ENCODE measurements at regions not wholly inside any gene's neighbourhood (a gene's known extent, or its start where the extent isn't known, plus 50 kb on each side); places are given as distances from the start of the nearest gene placed in this dataset.

DNA sequence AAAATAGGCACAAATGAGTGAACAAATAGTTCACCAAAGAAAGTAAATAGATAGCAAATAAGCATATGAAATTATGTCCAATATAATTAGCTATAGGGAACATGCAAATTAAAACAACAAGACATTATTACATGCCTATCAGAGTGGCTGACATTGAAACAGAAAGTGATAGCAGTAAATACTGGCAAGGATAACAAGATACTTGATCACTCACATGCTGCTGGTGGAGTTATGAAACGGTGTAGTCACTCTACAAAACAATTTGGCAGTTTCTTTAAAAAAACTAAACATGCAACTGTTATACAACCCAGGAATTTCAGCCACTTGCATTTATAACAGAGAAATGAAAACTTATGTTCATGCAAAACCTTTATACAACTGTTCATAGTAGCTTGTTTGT is 439.2 kb upstream of the ACVR2A start:
- TF ChIP-seq, protein P1, sequence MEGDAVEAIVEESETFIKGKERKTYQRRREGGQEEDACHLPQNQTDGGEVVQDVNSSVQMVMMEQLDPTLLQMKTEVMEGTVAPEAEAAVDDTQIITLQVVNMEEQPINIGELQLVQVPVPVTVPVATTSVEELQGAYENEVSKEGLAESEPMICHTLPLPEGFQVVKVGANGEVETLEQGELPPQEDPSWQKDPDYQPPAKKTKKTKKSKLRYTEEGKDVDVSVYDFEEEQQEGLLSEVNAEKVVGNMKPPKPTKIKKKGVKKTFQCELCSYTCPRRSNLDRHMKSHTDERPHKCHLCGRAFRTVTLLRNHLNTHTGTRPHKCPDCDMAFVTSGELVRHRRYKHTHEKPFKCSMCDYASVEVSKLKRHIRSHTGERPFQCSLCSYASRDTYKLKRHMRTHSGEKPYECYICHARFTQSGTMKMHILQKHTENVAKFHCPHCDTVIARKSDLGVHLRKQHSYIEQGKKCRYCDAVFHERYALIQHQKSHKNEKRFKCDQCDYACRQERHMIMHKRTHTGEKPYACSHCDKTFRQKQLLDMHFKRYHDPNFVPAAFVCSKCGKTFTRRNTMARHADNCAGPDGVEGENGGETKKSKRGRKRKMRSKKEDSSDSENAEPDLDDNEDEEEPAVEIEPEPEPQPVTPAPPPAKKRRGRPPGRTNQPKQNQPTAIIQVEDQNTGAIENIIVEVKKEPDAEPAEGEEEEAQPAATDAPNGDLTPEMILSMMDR (IDR thresholded peaks at IDR 0.05; ENCODE audit: unreplicated experiment in 3 of 3), result no peak
- H3K36me3 Mint-ChIP-seq (ENCODE audit: low read depth), result no peaks in the 10 kb centered on the region
- no peaks in the 10 kb centered on the region for H3K27me3 Mint-ChIP-seq (ENCODE audit: low read depth)
- no peaks in the 10 kb centered on the region for H3K4me1 Mint-ChIP-seq
- no peak overlapping the region for H3K27ac Mint-ChIP-seq
- peaks cover 16% of the 10 kb centered on the region for H3K9me3 Mint-ChIP-seq
- H3K4me3 Mint-ChIP-seq, result no peak overlapping the region

DNA sequence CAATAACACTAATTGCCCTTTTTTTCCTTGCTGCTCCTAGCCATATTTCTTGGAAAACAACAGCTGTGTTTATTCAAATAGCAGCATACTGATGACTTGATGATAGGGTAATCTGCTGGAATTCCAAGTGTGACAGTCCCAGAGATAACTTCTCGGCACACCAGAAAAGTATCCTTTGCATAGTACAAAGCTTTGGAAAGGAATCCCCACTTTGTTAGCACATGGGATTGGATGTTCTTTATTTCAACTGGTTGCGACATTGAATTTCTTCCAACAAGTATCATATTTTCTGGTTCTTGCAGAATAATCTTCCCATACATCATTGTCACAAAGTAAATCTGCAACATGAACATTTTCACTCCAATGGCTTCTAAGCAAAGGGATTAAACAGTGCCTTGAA is 445.8 kb upstream of the ACVR2A start:
- TF ChIP-seq, protein P1 (IDR thresholded peaks at IDR 0.05; ENCODE audit: unreplicated experiment in 3 of 3), result no peak
- peaks cover 3% of the 10 kb centered on the region for H3K9me3 Mint-ChIP-seq
- H3K4me1 Mint-ChIP-seq, result peaks cover 11% of the 10 kb centered on the region
- H3K27me3 Mint-ChIP-seq (ENCODE audit: low read depth), result no peaks in the 10 kb centered on the region
- no peak overlapping the region for H3K4me3 Mint-ChIP-seq
- H3K27ac Mint-ChIP-seq, result peak overlapping the region in 2 of 3 experiments; percentile 16 to 42
- H3K36me3 Mint-ChIP-seq (ENCODE audit: low read depth), result no peaks in the 10 kb centered on the region

GRCh38 chr2:147398301-147398700 is 446.5 kb upstream of the ACVR2A start:
- peaks cover 11% of the 10 kb centered on the region for H3K4me1 Mint-ChIP-seq
- peak overlapping the region in 1 of 3 experiments; percentile 28 for H3K27ac Mint-ChIP-seq
- H3K9me3 Mint-ChIP-seq, result peaks cover 3% of the 10 kb centered on the region
- no peaks in the 10 kb centered on the region for H3K36me3 Mint-ChIP-seq (ENCODE audit: low read depth)
- TF ChIP-seq, protein P1 (IDR thresholded peaks at IDR 0.05; ENCODE audit: unreplicated experiment in 3 of 3), result no peak
- H3K4me3 Mint-ChIP-seq, result no peak overlapping the region
- H3K27me3 Mint-ChIP-seq (ENCODE audit: low read depth), result no peaks in the 10 kb centered on the region

DNA sequence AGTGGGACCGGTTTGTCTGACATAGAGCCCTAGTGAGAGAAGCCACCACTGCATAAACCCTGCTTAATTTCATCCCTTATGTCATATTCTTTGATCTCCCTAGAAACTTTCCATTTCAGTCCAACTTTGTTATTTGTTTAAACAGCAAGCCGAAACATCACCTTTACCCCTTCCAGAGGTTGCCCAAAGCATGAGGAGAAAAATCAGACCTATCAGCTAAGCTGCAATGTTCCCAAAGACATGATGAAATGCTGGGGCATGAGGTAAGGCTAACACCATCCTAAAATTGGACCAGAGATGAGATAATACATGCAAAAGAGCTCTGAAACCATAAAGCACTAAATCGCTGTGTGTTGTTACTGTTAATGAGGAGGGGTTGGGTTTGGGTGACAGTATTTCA is 447.9 kb upstream of the ACVR2A start:
- no peak overlapping the region for H3K4me3 Mint-ChIP-seq
- H3K27me3 Mint-ChIP-seq (ENCODE audit: low read depth), result no peaks in the 10 kb centered on the region
- H3K27ac Mint-ChIP-seq, result no peak overlapping the region
- no peaks in the 10 kb centered on the region for H3K36me3 Mint-ChIP-seq (ENCODE audit: low read depth)
- TF ChIP-seq, protein P1 (IDR thresholded peaks at IDR 0.05; ENCODE audit: unreplicated experiment in 3 of 3), result no peak
- peaks cover 11% of the 10 kb centered on the region for H3K4me1 Mint-ChIP-seq
- H3K9me3 Mint-ChIP-seq, result no peaks in the 10 kb centered on the region

DNA sequence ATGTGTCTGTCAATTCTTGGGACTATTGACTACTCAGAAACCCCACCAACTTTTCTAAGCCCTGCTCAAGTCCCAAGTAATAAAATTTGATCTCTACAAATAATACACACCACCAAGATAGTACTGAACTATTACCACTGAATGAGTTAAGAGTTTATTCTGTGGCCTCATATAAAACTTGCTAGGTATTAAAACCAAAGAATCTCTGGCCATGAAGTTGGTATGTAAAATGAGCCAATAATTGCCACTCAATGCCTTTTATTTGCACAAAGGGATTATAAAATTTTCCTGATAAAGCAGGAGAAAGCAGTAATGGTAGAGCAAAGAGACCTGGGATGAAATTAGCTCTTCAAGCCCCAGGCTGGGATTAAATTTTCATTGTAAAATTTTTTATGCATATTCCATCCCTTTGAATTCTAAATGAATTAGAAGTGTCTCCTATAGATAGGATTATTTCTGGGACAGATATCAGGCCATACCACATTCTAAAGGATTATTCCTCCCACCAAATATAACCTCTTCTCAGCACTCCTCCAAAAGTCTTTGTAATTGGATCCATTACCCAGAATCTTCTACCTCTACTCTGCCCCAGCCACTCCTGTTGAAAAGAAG is 450.5 kb upstream of the ACVR2A start:
- peaks cover 13% of the 10 kb centered on the region for H3K4me1 Mint-ChIP-seq
- TF ChIP-seq, protein P1 (IDR thresholded peaks at IDR 0.05; ENCODE audit: unreplicated experiment in 3 of 3), result no peak
- no peak overlapping the region for H3K4me3 Mint-ChIP-seq
- H3K27me3 Mint-ChIP-seq (ENCODE audit: low read depth), result no peaks in the 10 kb centered on the region
- no peaks in the 10 kb centered on the region for H3K36me3 Mint-ChIP-seq (ENCODE audit: low read depth)
- no peak overlapping the region for H3K27ac Mint-ChIP-seq
- no peaks in the 10 kb centered on the region for H3K9me3 Mint-ChIP-seq

DNA sequence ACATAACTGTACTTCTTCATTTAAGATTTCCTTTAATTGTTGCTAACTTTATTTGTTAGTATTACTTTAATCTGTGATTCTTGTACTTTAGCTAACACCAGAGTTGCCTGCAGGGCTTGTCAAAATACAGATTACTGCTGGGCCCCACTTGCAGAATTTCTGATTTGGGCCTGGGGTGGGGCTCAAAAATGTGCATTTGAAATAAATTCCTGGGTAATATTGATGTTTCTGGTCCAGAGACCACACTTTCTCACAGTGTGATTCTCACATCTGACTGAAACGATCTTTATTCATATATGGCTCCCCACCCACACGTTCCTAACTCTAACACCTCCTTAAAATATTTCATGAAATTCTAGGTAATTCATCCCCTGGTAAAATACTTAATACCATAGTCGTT is 452.6 kb upstream of the ACVR2A start:
- no peaks in the 10 kb centered on the region for H3K27me3 Mint-ChIP-seq (ENCODE audit: low read depth)
- H3K9me3 Mint-ChIP-seq, result no peaks in the 10 kb centered on the region
- H3K4me3 Mint-ChIP-seq, result no peak overlapping the region
- peaks cover 13% of the 10 kb centered on the region for H3K4me1 Mint-ChIP-seq
- TF ChIP-seq, protein P1 (IDR thresholded peaks at IDR 0.05; ENCODE audit: unreplicated experiment in 3 of 3), result no peak
- no peak overlapping the region for H3K27ac Mint-ChIP-seq
- H3K36me3 Mint-ChIP-seq (ENCODE audit: low read depth), result no peaks in the 10 kb centered on the region
